Stimulated activated CD4-positive, alpha-beta T cell treated with anti-CD3 and anti-CD28 coated beads, Interleukin-4, amount 100 ng/mL, for 48 hours (primary cell): ENCODE measurements at regions not wholly inside any gene's neighbourhood (a gene's known extent, or its start where the extent isn't known, plus 50 kb on each side); places are given as distances from the start of the nearest gene placed in this dataset.

ENCODE experiments used
- DNase-seq, 2 donors: peaks; one replicate each; pipeline ENCODE4 v3.0.0-alpha.2; 2020; ENCODE audit warnings: low read depth in 2 of 2

DNA sequence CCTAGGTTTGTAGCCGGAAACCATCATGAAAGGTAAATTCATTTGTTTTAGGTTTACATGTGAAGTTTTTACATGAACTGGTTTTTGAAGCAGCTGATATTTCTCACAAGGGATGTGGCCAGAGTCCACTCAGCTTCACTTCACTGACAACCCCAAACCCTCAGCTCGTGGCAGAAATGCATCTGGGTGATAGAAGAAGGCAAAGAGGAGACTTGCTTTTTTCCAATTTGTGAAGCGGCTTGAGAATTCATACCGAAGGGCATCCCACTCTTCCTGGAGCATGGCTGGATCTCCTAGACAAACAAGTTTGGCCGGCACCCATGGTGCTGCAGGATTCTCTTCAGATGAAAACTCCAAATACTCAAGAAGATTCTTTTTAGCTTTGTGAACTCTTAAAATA is 392.8 kb upstream of the CNR1 start:
- DNase-seq = no peak

GRCh38 chr6:88556663-88557062 is 390.5 kb upstream of the CNR1 start:
- DNase-seq = no peak

DNA sequence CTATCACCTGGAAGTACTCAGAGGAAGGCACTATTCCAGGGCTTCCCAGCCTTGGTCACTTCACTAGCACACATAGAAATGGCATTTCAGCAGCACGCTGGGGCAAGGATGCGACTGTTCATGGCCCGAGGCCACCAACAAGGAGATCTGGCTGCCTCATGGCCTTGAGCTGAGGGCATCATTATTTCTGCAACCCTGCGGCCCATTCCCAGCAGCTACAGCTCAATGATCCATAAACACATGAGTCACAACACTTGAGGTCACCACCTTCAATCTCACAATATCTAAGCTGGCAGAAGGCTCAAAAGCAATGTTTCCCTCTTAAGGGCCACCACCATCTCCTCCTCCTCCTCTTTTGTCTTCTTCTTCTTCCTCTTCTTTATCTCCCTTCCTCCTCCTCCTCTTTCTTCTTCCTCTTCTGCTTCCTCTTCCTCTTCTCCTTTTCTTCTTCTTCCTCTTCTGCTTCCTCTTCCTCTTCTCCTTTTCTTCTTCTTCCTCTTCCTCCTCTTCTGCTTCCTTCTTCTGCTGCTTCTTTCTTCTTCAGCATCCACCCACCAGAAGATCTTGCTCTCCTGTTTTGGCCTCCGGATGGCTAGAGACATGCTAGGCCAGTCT is 382.9 kb upstream of the CNR1 start:
- DNase-seq = no peak

DNA sequence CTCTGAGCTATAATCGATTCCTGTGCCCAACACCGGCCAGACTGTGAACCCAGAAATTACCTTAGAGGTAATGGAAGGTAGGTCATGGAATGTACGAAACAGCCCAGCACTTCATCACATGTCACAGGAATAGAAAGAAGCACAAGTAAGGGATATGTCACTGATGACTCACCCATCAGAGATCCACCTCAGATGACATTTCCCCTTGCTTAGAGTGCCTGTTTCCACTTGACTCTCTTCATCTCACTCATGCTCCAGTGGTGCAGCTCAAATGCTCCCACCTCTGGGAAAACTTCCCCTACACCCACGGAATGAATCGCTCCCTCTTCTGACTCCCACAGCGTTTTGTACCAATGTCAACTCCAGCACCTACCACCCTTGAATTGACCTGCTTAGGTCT is 381.6 kb upstream of the CNR1 start:
- no peak for DNase-seq

DNA sequence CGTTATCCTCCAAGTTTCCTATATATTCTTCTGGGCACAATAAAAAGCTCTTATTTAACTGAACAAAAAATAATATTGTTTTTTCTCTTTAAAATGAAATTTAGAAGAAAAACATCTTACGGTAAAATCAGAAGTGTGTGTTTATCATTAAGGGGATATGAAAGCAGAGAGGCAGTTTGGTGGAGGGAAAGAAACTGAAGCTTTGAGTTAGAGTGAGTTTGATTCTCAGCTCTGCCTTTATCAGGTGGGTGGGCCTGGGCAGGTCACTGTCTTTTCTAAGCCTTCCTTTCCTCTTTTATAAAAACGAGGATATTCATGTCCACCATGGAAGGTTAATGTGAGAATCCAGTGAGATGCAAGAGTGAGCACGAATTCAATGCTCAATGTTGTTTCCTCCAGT is 379.8 kb upstream of the CNR1 start:
- no peak for DNase-seq

- no peak for DNase-seq
Measured at GRCh38 chr6:88544986-88545612, 379.0 kb upstream of the CNR1 start.

DNA sequence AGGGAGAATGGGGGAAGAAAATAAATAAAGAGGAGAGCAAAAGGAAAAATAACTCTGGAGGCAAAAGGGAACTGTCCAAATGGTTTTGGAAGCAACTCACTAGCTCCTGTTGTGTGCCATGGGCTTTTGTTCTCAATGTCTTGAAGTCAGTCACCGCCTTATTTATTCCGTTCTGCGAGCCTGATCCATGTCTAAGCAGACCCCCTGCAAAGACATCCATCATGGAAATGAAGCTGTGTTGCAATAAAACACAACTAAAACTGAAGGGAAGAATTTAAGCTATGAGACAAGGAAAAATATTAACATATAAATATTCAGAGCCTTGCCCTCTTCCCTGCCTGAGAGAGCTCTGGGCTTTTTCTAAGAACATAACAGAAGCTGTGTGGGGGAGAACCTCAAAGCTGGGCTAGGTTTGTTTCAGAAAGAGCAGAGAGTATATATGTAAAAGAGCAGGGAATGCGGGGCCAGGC is 373.2 kb upstream of the CNR1 start:
- no peak for DNase-seq

- DNase-seq = no peak
Measured at GRCh38 chr6:88538840-88539239, 372.7 kb upstream of the CNR1 start.

DNA sequence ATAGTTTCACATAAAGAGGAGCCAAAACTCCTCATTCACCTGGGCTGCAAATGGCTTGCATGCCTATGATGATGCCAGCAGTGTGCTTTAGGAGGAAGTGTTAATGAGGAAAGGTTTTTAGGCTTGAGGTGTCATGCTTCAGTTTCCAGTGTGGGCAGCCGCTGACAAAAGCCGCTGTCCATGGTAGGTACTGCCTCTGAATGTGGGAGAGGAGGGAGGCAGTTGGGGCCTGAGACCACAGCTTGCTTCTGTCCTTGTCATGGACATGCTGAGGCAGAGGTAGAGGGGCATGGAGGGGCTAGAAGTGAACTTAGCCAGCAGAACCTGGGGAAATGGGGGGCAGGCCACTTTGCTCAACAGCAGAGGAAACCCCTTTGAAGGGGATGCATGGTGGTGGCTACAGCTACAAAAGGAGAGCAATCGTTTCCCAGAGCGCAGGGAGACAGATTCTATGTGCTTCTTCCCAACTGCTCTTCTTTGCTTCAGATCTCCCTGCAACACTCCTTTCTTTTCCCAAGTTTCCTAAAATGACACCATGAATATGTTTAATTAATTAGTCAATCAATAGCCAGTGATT is 372.1 kb upstream of the CNR1 start:
- no peak for DNase-seq

GRCh38 chr6:88536071-88536625 is 370.0 kb upstream of the CNR1 start:
- no peak for DNase-seq

GRCh38 chr6:88535306-88535705 is 369.2 kb upstream of the CNR1 start:
- DNase-seq = no peak

DNA sequence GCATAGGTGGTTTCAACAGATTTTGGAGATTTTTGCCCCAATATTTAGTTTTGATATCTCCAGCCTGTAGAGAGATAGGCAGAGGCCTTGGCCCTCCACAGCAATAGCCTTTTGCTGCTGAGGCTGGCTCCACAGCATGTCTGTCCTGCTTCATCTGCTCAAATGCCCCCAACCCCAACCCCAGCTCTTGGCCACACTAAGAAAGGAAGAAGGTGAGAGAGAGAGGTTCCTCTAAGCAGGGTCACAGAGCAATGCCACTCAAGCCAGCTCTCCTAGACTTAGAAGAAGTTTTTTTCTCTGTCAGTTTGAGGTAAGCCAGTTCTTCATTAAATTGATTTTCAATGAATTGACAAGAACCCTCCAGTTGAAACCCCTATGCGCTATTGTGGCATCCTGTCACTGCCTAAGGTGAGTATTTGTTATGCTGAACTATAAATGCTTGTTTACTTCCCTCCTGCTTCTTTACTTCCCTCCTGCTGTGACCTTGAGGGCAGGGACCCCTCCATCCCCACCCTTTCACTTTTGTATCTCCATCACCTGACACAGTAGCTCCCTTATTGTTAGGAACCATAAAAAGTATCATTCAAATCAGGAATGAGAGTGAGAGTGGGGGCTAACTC is 366.2 kb upstream of the CNR1 start:
- no peak for DNase-seq

DNA sequence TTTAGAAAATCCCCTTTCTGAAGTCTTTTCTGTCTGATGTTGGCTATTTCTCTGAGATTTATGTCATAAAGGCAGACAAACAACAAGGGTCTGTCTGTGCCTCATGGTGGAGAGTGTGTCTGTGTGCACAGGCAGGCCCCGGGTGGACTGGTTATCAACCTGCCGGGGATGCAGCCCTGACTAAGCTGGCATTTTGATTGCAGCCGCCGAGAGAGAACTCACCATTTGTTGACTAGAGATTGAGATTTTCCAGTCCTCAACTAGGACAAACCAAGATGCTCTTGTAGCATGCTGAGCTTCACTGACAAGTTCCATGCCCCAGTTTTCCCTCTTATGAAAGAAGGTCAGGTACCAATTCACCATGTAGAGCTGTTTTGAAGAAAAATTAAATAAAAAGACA is 363.6 kb upstream of the CNR1 start:
- DNase-seq = no peak

- DNase-seq = no peak
Measured at GRCh38 chr6:88520445-88520844, 354.3 kb upstream of the CNR1 start.

GRCh38 chr6:88520017-88520338 is 353.8 kb upstream of the CNR1 start:
- DNase-seq = no peak

- DNase-seq = no peak
Measured at GRCh38 chr6:88519301-88520016, 353.3 kb upstream of the CNR1 start.

DNA sequence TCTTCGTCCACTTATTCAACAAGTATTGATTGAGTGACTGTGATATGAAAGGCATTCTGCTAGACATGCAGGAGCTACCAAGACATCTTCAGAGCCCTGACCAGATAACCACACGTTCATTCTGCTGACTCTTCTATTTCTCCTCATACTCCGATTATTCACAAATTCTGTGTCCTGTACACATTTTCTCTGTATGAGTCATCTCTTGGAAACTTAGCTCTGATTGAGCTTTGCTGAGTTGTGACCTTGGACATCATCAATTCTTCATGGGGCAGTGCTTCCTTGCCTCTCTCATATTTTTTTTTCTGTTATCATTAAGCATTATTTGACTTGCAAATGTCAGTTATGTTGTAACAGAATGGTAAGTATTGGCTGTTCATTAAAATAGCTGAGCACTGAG is 351.6 kb upstream of the CNR1 start:
- DNase-seq = no peak

GRCh38 chr6:88513920-88514319 is 347.8 kb upstream of the CNR1 start:
- DNase-seq = no peak

- DNase-seq = no peak
Measured at GRCh38 chr6:88513471-88513870, 347.3 kb upstream of the CNR1 start.

DNA sequence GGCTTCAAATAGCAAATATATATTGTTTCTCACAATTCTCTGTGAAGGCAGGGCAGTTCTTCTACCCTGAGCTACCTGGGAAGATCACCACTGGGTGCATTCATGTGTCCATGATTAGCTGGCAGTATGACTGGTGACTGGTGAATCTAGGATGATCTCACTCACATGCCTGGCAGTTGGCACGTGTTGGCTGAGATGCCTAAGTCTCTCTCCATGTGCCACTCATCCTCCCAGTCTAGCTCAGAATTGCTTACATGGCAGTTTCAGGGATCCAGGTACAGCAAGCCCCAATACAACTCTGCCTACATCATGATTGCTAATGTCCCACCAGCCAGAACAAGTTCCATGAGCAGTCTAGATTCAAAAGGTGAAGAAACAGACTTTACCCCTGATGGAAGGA is 346.8 kb upstream of the CNR1 start:
- no peak for DNase-seq

DNA sequence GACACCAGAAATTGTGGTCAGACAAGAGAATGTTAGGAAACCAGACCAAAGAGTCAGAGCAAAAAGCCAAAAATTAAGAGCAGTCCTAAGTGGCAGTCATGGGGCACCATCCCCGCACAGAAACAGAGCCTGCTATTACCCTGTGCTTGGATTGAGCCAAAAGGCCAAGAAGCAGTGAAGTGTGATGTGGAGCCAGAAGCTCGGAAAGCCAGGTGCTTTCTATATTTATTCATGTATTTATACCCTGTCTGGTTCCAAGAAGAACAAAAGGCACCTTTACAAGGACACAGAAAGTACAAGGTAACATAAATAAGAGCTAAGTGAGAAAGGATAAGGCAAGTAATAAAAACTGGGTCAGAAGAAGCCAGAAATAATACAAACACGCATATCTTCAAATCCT is 336.2 kb upstream of the CNR1 start:
- no peak for DNase-seq
